Left renal cortex interstitium (tissue), 4 donors: ENCODE measurements at regions not wholly inside any gene's neighbourhood (a gene's known extent, or its start where the extent isn't known, plus 50 kb on each side); places are given as distances from the start of the nearest gene placed in this dataset.

ENCODE experiments used
- DNase-seq, 4 donors: peaks; one replicate each; pipeline ENCODE4 v3.0.0-alpha.2; 2013; ENCODE audit warnings: low read depth in 4 of 4, low spot score in 2 of 4, missing footprints in 1 of 4

GRCh38 chr18:65567372-65567771 is 183.4 kb upstream of the CDH7 start:
- peak in 1 of 4 donors; percentile 12 for DNase-seq

GRCh38 chr18:65548316-65548715 is 202.5 kb upstream of the CDH7 start:
- DNase-seq, result no peak

DNA sequence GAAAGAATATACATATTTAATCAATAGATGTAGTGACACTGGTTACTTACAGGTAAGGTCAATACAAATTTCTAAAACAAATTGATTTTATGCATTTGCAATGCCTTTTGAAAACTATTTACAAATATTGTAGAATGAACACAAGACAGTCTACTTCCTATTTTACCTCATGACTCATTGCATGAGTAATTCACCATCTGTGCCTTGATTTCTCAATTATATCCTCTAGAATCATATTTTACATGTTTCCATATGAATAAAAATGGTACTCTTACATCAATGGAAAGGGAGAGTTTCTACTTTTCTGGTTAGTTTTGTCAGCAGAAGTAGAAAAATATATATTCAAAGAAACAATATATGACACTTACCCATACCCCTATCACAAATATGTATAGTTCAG is 203.8 kb upstream of the CDH7 start:
- no peak for DNase-seq

- no peak for DNase-seq
These were observed 206.1 kb upstream of the CDH7 start for GRCh38 chr18:65544701-65545100.

DNA sequence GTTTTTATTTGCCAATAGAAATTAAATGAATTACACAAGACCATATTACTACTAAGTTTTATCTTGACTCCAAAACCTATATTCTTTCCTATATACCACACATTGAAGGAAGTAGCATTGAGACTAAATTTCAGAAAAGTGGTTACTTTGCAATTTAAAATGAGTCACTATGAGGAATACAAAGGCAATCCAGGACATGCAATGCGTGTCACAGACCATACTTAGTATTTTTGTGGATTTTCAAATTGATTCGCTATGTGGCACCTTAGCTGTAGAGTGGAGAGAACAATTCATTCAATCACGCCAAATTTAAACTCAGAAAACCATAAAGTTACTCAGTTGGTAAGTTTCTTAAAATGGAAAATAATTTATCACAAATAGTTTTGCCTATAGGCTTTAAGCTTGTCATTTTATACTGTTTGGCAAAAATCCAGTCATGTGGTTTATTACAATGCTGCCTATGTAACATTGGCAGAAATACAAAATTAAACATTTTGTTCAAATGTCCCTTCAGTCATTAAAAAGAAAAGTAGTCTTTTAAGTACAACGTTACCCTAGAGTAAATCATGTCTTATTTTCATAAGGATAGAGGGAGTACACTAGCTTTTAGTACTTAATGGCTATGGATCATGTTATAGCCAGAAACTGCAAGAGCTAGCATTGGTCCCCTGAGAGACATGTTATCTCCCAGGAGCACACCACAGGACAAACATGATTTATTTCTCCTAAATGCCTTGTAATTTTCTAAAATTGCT is 222.8 kb upstream of the CDH7 start:
- peak; percentile 20 to 56 (median 40) for DNase-seq

GRCh38 chr18:65526099-65526498 is 224.7 kb upstream of the CDH7 start:
- DNase-seq, result no peak

GRCh38 chr18:65523461-65523860 is 227.4 kb upstream of the CDH7 start:
- DNase-seq, result no peak

- DNase-seq, result no peak
These were observed 227.9 kb upstream of the CDH7 start for GRCh38 chr18:65522907-65523306.

DNA sequence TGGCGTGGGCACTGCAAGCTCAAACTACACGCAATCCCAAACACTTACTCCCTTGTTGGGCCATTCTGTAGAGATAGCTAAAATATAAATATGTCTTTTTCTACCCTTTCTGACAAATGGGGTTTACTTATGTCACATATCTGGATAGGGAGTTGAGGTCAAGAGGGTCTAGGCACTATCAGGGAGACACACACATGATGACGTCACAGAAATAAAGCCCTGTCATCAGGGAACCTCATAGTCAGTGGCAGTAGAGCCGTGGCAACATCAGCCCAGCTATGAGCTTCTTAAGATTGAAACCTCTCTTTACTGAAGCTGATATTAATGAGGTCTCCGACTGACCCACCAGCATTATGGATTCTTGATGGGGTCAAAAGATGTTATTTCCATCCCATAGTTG is 234.6 kb upstream of the CDH7 start:
- DNase-seq, result no peak

GRCh38 chr18:65498605-65499004 is 252.2 kb upstream of the CDH7 start:
- no peak for DNase-seq

GRCh38 chr18:65487569-65487968 is 263.2 kb upstream of the CDH7 start:
- no peak for DNase-seq

DNA sequence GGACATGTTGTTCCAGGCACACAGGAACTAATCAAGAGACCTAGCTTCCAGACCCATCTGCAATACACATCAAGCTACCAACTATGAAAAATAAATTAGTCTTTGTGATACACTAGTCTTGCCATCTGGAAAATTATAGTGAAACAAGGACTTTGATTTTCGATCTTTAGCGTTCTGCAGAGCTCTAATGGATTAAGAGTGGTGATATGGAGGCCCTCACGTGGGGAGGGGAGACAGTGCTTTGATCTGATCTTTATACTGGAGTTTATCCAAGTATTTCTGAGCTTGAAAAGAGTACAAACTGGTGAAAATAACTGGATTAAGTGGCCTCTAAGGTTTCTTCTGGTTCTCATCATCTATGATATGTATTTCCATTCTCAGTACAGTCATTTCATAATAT is 273.4 kb upstream of the CDH7 start:
- no peak for DNase-seq

- DNase-seq, result no peak
These were observed 281.9 kb upstream of the CDH7 start for GRCh38 chr18:65468881-65469280.

GRCh38 chr18:65464361-65464760 is 286.5 kb upstream of the CDH7 start:
- DNase-seq, result no peak

DNA sequence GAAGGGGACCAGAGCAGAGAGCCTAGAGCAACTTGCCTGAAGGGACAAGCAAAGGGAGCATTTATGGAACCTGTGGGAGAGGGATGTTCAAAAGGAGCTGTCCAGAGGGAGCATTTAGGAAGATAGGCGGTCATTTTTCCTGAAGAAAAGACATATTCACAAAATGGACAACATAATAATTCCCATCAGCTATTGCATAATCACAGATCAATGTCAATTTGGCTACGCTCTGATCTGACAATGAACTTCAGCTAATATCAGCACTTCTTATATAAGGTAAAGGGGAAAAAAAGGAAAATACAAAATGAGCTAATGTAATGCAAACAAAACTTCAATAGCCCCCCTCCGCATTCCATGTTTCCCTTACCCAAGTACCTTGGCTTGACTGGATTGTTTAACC is 291.1 kb upstream of the CDH7 start:
- no peak for DNase-seq

DNA sequence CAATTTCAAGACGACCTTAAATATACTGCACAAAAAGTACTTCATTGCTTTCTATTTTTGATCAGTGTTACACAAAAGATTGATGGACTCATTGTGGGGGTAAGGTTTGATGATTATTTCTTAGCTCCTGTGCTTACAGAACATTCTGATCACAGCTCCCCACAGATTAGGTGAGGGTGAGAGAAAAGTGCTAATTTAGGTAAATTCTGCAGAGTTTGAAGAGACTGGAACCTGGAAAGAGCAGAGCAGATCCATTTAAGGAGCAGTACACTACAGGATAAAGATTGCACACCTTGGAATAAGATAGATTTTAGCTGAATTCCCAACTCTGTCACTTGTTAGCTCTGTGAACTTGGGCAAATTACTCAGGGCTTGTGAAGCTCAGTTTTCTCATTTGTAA is 291.9 kb upstream of the CDH7 start:
- no peak for DNase-seq

DNA sequence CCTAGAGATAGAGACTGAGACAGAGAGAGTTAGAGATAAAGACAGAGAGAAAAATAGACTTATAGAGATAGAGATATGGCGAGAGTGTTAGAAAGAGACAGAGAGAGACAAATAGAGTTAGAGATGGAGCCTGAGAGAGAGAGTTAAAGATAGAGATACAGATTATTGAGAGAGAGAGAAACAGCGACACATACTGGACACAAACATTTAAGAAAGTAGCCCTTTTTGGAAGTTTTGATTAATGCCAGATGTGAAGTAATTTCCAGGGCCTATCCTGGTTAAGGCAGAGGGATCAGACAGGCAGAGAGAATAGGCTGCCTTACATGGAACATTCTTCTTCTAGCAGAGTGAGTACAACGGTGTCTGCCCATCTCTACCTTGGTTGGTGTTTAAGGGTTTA is 311.6 kb upstream of the CDH7 start:
- no peak for DNase-seq

DNA sequence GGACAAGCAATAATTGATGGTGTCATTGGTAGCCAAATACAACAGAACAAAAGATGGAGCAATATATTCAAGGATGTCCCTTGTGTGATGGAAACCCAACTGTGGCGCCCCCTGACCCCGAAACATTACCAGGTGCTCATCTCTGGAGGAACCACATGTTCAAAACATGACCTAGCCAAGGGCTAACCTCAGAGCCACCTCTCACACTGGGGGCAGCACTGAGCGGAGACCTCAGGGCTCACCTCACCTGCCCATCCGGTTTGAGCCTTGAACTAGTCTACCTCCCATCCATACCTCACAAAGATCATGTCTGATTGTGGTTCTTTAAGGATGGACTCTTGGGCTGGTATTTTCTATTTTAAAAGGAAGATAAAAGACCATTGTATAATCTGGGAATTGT is 314.4 kb upstream of the CDH7 start:
- DNase-seq, result no peak

- DNase-seq, result no peak
These were observed 315.3 kb upstream of the CDH7 start for GRCh38 chr18:65435534-65435933.

- no peak for DNase-seq
These were observed 321.2 kb upstream of the CDH7 start for GRCh38 chr18:65429601-65430000.

- no peak for DNase-seq
These were observed 325.4 kb upstream of the CDH7 start for GRCh38 chr18:65425366-65425765.

DNA sequence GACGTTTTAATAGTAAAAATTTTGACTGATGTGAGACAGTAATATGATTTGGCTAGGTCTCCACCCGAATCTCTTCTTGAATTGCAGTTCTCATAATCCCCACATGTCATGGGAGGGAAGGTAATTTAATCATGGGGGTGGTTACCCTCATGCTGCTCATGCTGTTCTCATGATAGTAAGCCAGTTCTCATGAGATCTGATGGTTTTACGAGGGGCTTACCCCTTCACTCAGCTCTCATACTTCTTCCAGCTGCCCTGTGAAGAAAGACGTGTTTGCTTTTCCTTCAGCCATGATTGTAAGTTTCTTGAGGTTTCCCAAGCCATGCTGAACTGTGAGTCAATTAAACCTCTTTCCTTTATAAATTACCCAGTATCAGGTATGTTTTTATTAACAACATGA is 327.0 kb upstream of the CDH7 start:
- DNase-seq, result no peak

DNA sequence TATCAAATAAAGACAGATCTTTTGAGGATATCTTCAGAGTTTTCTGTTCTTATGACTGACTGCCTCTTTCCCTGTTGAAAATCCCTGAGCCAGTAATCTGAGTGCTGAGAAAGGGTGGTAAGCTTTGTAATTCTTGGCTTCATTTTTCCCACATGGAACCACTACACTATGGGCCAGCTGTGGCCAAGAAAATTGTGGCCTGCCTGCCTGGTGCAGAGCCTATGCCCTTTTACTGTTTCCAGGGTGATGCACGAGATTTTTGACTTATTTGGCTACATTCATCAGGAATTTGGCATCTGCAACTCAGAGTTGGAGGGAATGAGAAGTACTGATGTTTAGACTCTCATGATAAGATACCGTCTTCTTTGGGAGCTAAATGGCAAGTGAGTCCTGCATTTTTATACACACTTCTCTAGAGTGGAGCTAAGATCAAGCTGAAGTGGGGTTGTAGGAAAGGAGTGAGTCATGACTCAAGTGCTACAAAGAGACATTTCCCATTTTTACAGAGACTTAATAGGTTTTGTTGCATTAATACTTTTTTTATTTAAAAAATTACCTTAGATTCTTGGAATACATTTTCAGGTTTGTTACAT is 328.2 kb upstream of the CDH7 start:
- no peak for DNase-seq
